ENCODE measurements at regions not wholly inside any gene's neighbourhood (a gene's known extent, or its start where the extent isn't known, plus 50 kb on each side); places are given as distances from the start of the nearest gene placed in this dataset.

GRCh38 chr16:5874899-5875298 lies 777.3 kb upstream of the EEF2KMT start:
- Histone ChIP-seq H3K27ac (ENCODE audit: insufficient read depth, low read length) (no peak overlapping the region), H3K4me1 (ENCODE audit: control insufficient read depth, insufficient read depth, low read length) (no peaks in the 10 kb centered on the region), H3K18ac (ENCODE audit: low read depth, low read length) (no peak overlapping the region), H2BK120ac (ENCODE audit: low read depth, low read length) (no peak overlapping the region), H2BK5ac (ENCODE audit: low read depth, low read length, poor library complexity, severe bottlenecking) (no peak overlapping the region), H4K8ac (ENCODE audit: low read depth in 2 of 2, low read length in 2 of 2) (no peak overlapping the region), H3K9me3 (ENCODE audit: control insufficient read depth, insufficient read depth, low read length) (peaks cover 10% of the 10 kb centered on the region), H2BK20ac (ENCODE audit: low read depth, low read length) (no peak overlapping the region), H3K4me3 (ENCODE audit: insufficient read depth, low read depth, low read length) (no peak overlapping the region), H3K27me3 (ENCODE audit: control insufficient read depth, insufficient read depth, low read length) (no peaks in the 10 kb centered on the region), H3K23ac (ENCODE audit: low read depth, low read length) (no peak overlapping the region), H2AFZ (replicated peaks; ENCODE audit: low read length, poor library complexity) (no peak overlapping the region), H3K14ac (replicated peaks; ENCODE audit: low read depth, low read length) (no peak overlapping the region), H2BK15ac (ENCODE audit: low read depth, low read length) (no peak overlapping the region), H3K9me1 (ENCODE audit: insufficient read depth, low read length) (no peaks in the 10 kb centered on the region), H3K36me3 (ENCODE audit: control insufficient read depth, insufficient read depth, low read length) (no peaks in the 10 kb centered on the region), H4K5ac (ENCODE audit: low read depth, low read length) (no peak overlapping the region), H3K4ac (ENCODE audit: low read depth, low read length) (no peak overlapping the region), H3K4me2 (ENCODE audit: low read depth, low read length) (no peak overlapping the region), H2AK5ac (ENCODE audit: low read depth, low read length) (no peak overlapping the region), H4K20me1 (ENCODE audit: insufficient read depth, low read length) (no peaks in the 10 kb centered on the region), H3K79me1 (ENCODE audit: low read depth in 1 of 2, low read length in 2 of 2) (no peaks in the 10 kb centered on the region), H4K91ac (ENCODE audit: insufficient read depth, low read depth, low read length) (no peak overlapping the region), H3K56ac (ENCODE audit: extremely low read depth, insufficient read depth, low read length) (no peak overlapping the region), H3K9ac (ENCODE audit: low read depth, low read length) (no peak overlapping the region), H2AK9ac (replicated peaks; ENCODE audit: low read depth, low read length, poor library complexity) (no peak overlapping the region)
- WGBS, 2 experiments (ENCODE audit: extremely low coverage in 2 of 2, insufficient read length in 1 of 2): no CpG with 5 or more reads among the region's 4 CpGs
- intact Hi-C loops (cut with micrococcal nuclease): no loop called here
- TF ChIP-seq USF2 (IDR thresholded peaks at IDR 0.05; ENCODE audit: low read depth, low read length) (no peak), SMC3 (IDR thresholded peaks at IDR 0.05; ENCODE audit: low read depth, low read length) (no peak), RAD21 (IDR thresholded peaks at IDR 0.05; ENCODE audit: low read length) (no peak), MAZ (IDR thresholded peaks at IDR 0.05; ENCODE audit: borderline replicate concordance, low read depth, low read length) (no peak), MXI1 (IDR thresholded peaks at IDR 0.05; ENCODE audit: borderline replicate concordance, low read depth, low read length) (no peak), RCOR1 (IDR thresholded peaks at IDR 0.05; ENCODE audit: insufficient replicate concordance, low read length) (no peak), CTCF (conservative IDR thresholded peaks at IDR 0.05; ENCODE audit: low read depth, low read length) (no peak), MAFK (IDR thresholded peaks at IDR 0.05; ENCODE audit: low read depth, low read length) (no peak), ELK1 (IDR thresholded peaks at IDR 0.05; ENCODE audit: borderline replicate concordance, low read depth, low read length) (no peak), CHD1 (IDR thresholded peaks at IDR 0.05; ENCODE audit: low read depth, low read length) (no peak), RFX5 (IDR thresholded peaks at IDR 0.05; ENCODE audit: low read depth, low read length) (no peak), POLR2A (IDR thresholded peaks at IDR 0.05; ENCODE audit: low read depth, low read length) (no peak), CEBPB (IDR thresholded peaks at IDR 0.05; ENCODE audit: low read depth, low read length) (no peak), FOS (IDR thresholded peaks at IDR 0.05; ENCODE audit: low read depth, low read length) (no peak), NFE2L2 (IDR thresholded peaks at IDR 0.05; ENCODE audit: low read depth, low read length) (no peak)
- ChIA-PET POLR2A (ENCODE audit: unreplicated experiment) (no interaction called here), CTCF (no interaction called here)
- no peak for DNase-seq
- dilution Hi-C loops (cut with HindIII; ENCODE audit: low sequenced_read_pairs, unreplicated experiment): no loop called here
- in situ Hi-C loops (cut with MboI; ENCODE audit: low sequenced_read_pairs): no loop called here
- BruUV-seq (replicated peaks): no TSS peak
- ATAC-seq (ENCODE audit: low read depth): no peak
